CD14-positive monocyte (primary cell): ENCODE measurements at regions not wholly inside any gene's neighbourhood (a gene's known extent, or its start where the extent isn't known, plus 50 kb on each side); places are given as distances from the start of the nearest gene placed in this dataset.

ENCODE experiments used
- DNase-seq, 3 donors: peaks; one replicate each; pipeline ENCODE4 v3.0.0-alpha.2; 2011 to 2022
- H2AFZ ChIP-seq: 2 replicates; pipeline ENCODE4 v1.6.0; 2012; ENCODE audit warnings: mild to moderate bottlenecking, low read depth, low read length, inconsistent platforms; ENCODE audit not compliant: insufficient read depth, poor library complexity, severe bottlenecking
- H3K27ac ChIP-seq, 2 donors: 1 replicate in 1 of 2; 2 replicates in 1 of 2; pipeline ENCODE4 v1.5.1; 2012 to 2013; ENCODE audit warnings: low read length in 2 of 2, control low read depth in 1 of 2, inconsistent platforms in 1 of 2, low read depth in 1 of 2, mild to moderate bottlenecking in 1 of 2
- H3K27me3 ChIP-seq, 2 donors: one replicate each; pipeline versions ENCODE4 v1.6.0 to v1.6.1; 2011 to 2013; ENCODE audit warnings: low read length in 2 of 2; ENCODE audit not compliant: control insufficient read depth in 2 of 2, insufficient read depth in 2 of 2
- H3K36me3 ChIP-seq, 2 donors: replicated peaks in 1 of 2; 1 replicate in 1 of 2; 2 replicates in 1 of 2; pipeline versions ENCODE4 v1.5.1 to v1.6.1; 2012 to 2013; ENCODE audit warnings: low read length in 2 of 2, control low read depth in 1 of 2, inconsistent platforms in 1 of 2, mild to moderate bottlenecking in 1 of 2; ENCODE audit not compliant: insufficient read depth in 2 of 2, control insufficient read depth in 1 of 2
- H3K4me1 ChIP-seq, 2 donors: 1 replicate in 1 of 2; 2 replicates in 1 of 2; pipeline versions ENCODE4 v1.5.1 to v1.6.1; 2012 to 2013; ENCODE audit warnings: low read length in 2 of 2, control low read depth in 1 of 2, inconsistent platforms in 1 of 2, mild to moderate bottlenecking in 1 of 2, moderate library complexity in 1 of 2; ENCODE audit not compliant: insufficient read depth in 2 of 2, control insufficient read depth in 1 of 2
- H3K4me2 ChIP-seq: replicated peaks from 2 replicates; pipeline ENCODE3; 2012; ENCODE audit warnings: low read length, moderate library complexity, mild to moderate bottlenecking; ENCODE audit not compliant: poor library complexity, severe bottlenecking; ENCODE audit errors: extremely low read depth
- H3K4me3 ChIP-seq, 3 experiments: fragments of 200-600 bp in 1 of 3; sonication (generic) in 1 of 3; replicated peaks in 1 of 3; 1 replicate in 2 of 3; 2 replicates in 1 of 3; pipeline ENCODE4 v1.5.1; 2011 to 2013; ENCODE audit warnings: low read length in 3 of 3, mild to moderate bottlenecking in 3 of 3, control low read depth in 2 of 3, low read depth in 2 of 3, inconsistent platforms in 1 of 3, moderate library complexity in 1 of 3
- H3K79me2 ChIP-seq: 2 replicates; pipeline ENCODE4 v1.6.0; 2012; ENCODE audit warnings: mild to moderate bottlenecking, control low read depth, inconsistent platforms, low read length, moderate library complexity; ENCODE audit not compliant: insufficient read depth
- H3K9ac ChIP-seq: 2 replicates; pipeline ENCODE4 v1.6.0; 2017; ENCODE audit warnings: low read length, mild to moderate bottlenecking; ENCODE audit not compliant: insufficient read depth, poor library complexity, severe bottlenecking
- H3K9me3 ChIP-seq, 2 donors: replicated peaks in 1 of 2; 1 replicate in 1 of 2; 2 replicates in 1 of 2; pipeline versions ENCODE4 v1.5.1 to v1.6.1; 2012 to 2013; ENCODE audit warnings: low read length in 2 of 2, control low read depth in 1 of 2; ENCODE audit not compliant: control insufficient read depth in 1 of 2, insufficient read depth in 1 of 2
- H4K20me1 ChIP-seq: 2 replicates; pipeline ENCODE4 v1.6.0; 2012; ENCODE audit warnings: mild to moderate bottlenecking, low read length, control low read depth, moderate library complexity; ENCODE audit not compliant: insufficient read depth
- H3K27ac Mint-ChIP-seq, 7 donors: one replicate each; pipeline ENCODE4 v1.8.0; 2020; ENCODE audit warnings: mild to moderate bottlenecking in 7 of 7, mixed read lengths in 7 of 7, moderate library complexity in 6 of 7, inconsistent platforms in 2 of 7
- H3K27me3 Mint-ChIP-seq, 3 donors: one replicate each; pipeline ENCODE4 v1.8.0; 2021 to 2022; ENCODE audit warnings: low read depth in 3 of 3, mild to moderate bottlenecking in 3 of 3, mixed read lengths in 3 of 3, moderate library complexity in 3 of 3, inconsistent platforms in 1 of 3
- H3K36me3 Mint-ChIP-seq, 2 donors: one replicate each; pipeline ENCODE4 v1.8.0; 2020; ENCODE audit warnings: mixed read lengths in 2 of 2, inconsistent platforms in 1 of 2, mild to moderate bottlenecking in 1 of 2
- H3K4me1 Mint-ChIP-seq: one replicate; pipeline ENCODE4 v1.8.0; 2020; ENCODE audit warnings: mild to moderate bottlenecking, mixed read lengths
- H3K4me3 Mint-ChIP-seq, 2 donors: one replicate each; pipeline ENCODE4 v1.8.0; 2020; ENCODE audit warnings: mild to moderate bottlenecking in 2 of 2, mixed read lengths in 2 of 2, moderate library complexity in 1 of 2
- H3K9me3 Mint-ChIP-seq, 7 donors: one replicate each; pipeline ENCODE4 v1.8.0; 2020 to 2022; ENCODE audit warnings: mixed read lengths in 7 of 7, mild to moderate bottlenecking in 6 of 7, moderate library complexity in 6 of 7, inconsistent platforms in 2 of 7
- CTCF ChIP-seq: fragments of 200-600 bp; IDR thresholded peaks from one replicate; pipeline ENCODE4 v1.8.0; 2022; ENCODE audit warnings: antibody characterized with exemption, mild to moderate bottlenecking
- intact Hi-C, 2 donors: fragments of 100-400 bp; cut with micrococcal nuclease; formaldehyde crosslinking; loops; one replicate each; pipeline versions ENCODE4 v1.15.0 to v1.15.1; 2023

- H3K27me3 ChIP-seq = no peaks in the 10 kb centered on the region
- no peaks in the 10 kb centered on the region for H3K79me2 ChIP-seq
- no peaks in the 10 kb centered on the region for H3K36me3 ChIP-seq
- Mint-ChIP-seq H3K9me3 (peaks cover 10 to 21% (median 14%) of the 10 kb centered on the region in 7 donors), H3K27me3 (peaks cover 0 to 2% (median 2%) of the 10 kb centered on the region in 3 donors), H3K27ac (no peak overlapping the region), H3K4me1 (no peaks in the 10 kb centered on the region), H3K4me3 (no peak overlapping the region), H3K36me3 (no peaks in the 10 kb centered on the region)
- H3K27ac ChIP-seq = no peak overlapping the region
- no peak overlapping the region for H3K4me2 ChIP-seq
- peaks cover 9 to 12% of the 10 kb centered on the region in 2 donors for H3K9me3 ChIP-seq
- H4K20me1 ChIP-seq = no peaks in the 10 kb centered on the region
- intact Hi-C loops = no loop called here
- no peak for DNase-seq
- TF ChIP-seq CTCF = no peak
- no peak overlapping the region for H3K4me3 ChIP-seq
- no peak overlapping the region for H2AFZ ChIP-seq
- H3K4me1 ChIP-seq = no peaks in the 10 kb centered on the region
- H3K9ac ChIP-seq = no peak overlapping the region
Observed at GRCh38 chr2:173593109-173593508, 238.4 kb downstream of the CDCA7 start.

GRCh38 chr2:173596244-173596643, 241.6 kb downstream of the CDCA7 start:
- Histone ChIP-seq H2AFZ (no peak overlapping the region), H3K9me3 (peaks cover 9 to 12% of the 10 kb centered on the region in 2 donors), H3K27ac (no peak overlapping the region), H4K20me1 (no peaks in the 10 kb centered on the region), H3K4me3 (no peak overlapping the region), H3K27me3 (no peaks in the 10 kb centered on the region), H3K9ac (no peak overlapping the region), H3K79me2 (no peaks in the 10 kb centered on the region), H3K4me2 (no peak overlapping the region), H3K4me1 (no peaks in the 10 kb centered on the region), H3K36me3 (no peaks in the 10 kb centered on the region)
- no peak for TF ChIP-seq CTCF
- DNase-seq = no peak
- Mint-ChIP-seq H3K27ac (no peak overlapping the region), H3K36me3 (no peaks in the 10 kb centered on the region), H3K4me1 (no peaks in the 10 kb centered on the region), H3K4me3 (no peak overlapping the region), H3K9me3 (peaks cover 10 to 24% (median 15%) of the 10 kb centered on the region in 7 donors), H3K27me3 (peaks cover 1 to 3% (median 3%) of the 10 kb centered on the region in 3 donors)
- intact Hi-C loops = no loop called here
